Kasumi-1 (cell line): ENCODE measurements at regions not wholly inside any gene's neighbourhood (a gene's known extent, or its start where the extent isn't known, plus 50 kb on each side); places are given as distances from the start of the nearest gene placed in this dataset.
"Not testable (repeated sequence)": the region's sequence is repeated elsewhere in the genome, so short reads cannot be mapped to it uniquely, and the experiment has no call there.

Experiments used
- DNase-seq, 2 experiments: peaks; one replicate each; lab custom pipeline; 2025; lab: John Stamatoyannopoulos, UW

- no peak for DNase-seq
Measured at GRCh38 chr7:85714951-85715350, 528.1 kb upstream of the SEMA3D start.

- DNase-seq = no peak
Measured at GRCh38 chr7:85714043-85714578, 527.3 kb upstream of the SEMA3D start.

GRCh38 chr7:85713171-85713570 is 526.3 kb upstream of the SEMA3D start:
- no peak for DNase-seq

GRCh38 chr7:85711894-85712293 is 525.0 kb upstream of the SEMA3D start:
- no peak for DNase-seq

- DNase-seq = no peak
Measured at GRCh38 chr7:85710960-85711359, 524.1 kb upstream of the SEMA3D start.

- DNase-seq = no peak
Measured at GRCh38 chr7:85708221-85708620, 521.4 kb upstream of the SEMA3D start.

- DNase-seq = no peak
Measured at GRCh38 chr7:85705076-85705475, 518.2 kb upstream of the SEMA3D start.

GRCh38 chr7:85703251-85704010 is 516.6 kb upstream of the SEMA3D start:
- DNase-seq = no peak

GRCh38 chr7:85702348-85702747 is 515.5 kb upstream of the SEMA3D start:
- DNase-seq = no peak

- DNase-seq = no peak
Measured at GRCh38 chr7:85699482-85699881, 512.6 kb upstream of the SEMA3D start.

GRCh38 chr7:85695533-85695932 is 508.7 kb upstream of the SEMA3D start:
- no peak for DNase-seq

- no peak for DNase-seq
Measured at GRCh38 chr7:85695041-85695440, 508.2 kb upstream of the SEMA3D start.

GRCh38 chr7:85693326-85693725 is 506.5 kb upstream of the SEMA3D start:
- no peak for DNase-seq

GRCh38 chr7:85688712-85689111 is 501.9 kb upstream of the SEMA3D start:
- no peak for DNase-seq

- DNase-seq = no peak
Measured at GRCh38 chr7:85686401-85687181, 499.7 kb upstream of the SEMA3D start.

- peak in 1 of 2 experiments; percentile 13 for DNase-seq
Measured at GRCh38 chr7:85685901-85686300, 499.0 kb upstream of the SEMA3D start.

- no peak for DNase-seq
Measured at GRCh38 chr7:85682833-85683620, 496.2 kb upstream of the SEMA3D start.

GRCh38 chr7:85681241-85681640 is 494.4 kb upstream of the SEMA3D start:
- DNase-seq = no peak

- DNase-seq = not testable (repeated sequence)
Measured at GRCh38 chr7:85675093-85675492, 488.2 kb upstream of the SEMA3D start.

- no peak for DNase-seq
Measured at GRCh38 chr7:85673876-85674275, 487.0 kb upstream of the SEMA3D start.

- DNase-seq = no peak
Measured at GRCh38 chr7:85669225-85669624, 482.4 kb upstream of the SEMA3D start.

GRCh38 chr7:85664341-85664740 is 477.5 kb upstream of the SEMA3D start:
- DNase-seq = no peak
